ENCODE measurements at regions not wholly inside any gene's neighbourhood (a gene's known extent, or its start where the extent isn't known, plus 50 kb on each side); places are given as distances from the start of the nearest gene placed in this dataset.
"Not testable (repeated sequence)": the region's sequence is repeated elsewhere in the genome, so short reads cannot be mapped to it uniquely, and the experiment has no call there.

DNA sequence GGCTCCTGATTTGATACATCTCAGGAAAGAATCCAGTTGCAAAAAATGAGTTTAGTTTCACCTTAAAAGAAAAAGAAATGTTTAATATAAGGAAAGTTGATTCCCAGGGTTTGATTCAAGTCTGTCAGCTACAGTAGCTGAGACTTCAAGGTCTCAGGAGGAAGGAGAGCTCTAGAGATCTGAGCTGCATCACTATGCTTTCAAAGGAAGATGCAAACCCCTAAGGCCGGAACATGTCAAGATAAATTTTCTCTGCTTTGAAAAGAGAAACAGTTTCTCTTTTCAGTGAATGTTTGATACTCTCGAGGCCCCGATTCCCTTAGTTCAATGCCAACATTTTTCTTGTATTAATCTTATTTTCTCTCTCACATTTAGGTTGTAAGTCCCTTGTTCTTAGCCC lies 128.6 kb downstream of the RGPD3 start:
- intact Hi-C loops (cut with micrococcal nuclease) = no loop called here

DNA sequence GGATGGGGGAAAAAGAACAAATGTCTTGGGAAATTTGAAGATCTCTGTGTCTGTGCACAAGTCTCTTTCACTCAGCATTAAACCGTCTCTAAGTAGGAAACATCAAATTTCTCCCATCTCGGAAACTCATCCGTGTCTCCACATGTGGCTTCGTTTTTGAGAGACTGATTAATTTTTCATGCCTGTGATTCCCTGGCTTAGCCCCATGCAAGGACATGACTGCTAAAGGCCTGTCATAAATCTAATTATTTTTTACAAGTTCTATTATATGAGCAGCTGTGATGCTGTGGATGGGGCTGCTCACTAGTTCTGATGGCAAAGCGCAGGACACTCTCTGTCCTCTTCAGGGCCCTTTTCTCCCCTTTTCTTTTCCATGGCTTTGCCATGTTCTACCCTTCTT lies 129.1 kb downstream of the RGPD3 start:
- intact Hi-C loops (cut with micrococcal nuclease) = no loop called here

DNA sequence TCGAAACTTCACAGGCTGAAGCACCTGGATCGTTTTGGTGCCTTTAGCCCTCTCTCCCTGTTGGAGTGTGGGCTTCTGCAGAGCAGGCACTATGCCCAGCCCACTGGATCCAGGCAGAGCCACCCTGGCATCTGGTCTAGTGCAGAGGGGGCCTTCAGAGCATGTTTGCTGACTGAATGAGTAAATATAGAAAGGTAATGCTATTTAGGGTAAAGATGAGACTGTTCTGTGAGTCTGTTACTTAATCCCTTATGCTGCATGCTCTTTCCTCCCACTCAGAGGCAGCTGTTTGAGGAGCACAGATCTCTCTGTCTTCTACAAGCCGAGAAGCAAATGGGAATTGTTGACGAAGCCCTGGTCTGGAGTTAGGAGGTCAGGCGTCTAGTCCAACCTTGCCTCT lies 130.2 kb downstream of the RGPD3 start:
- intact Hi-C loops (cut with micrococcal nuclease) = no loop called here

DNA sequence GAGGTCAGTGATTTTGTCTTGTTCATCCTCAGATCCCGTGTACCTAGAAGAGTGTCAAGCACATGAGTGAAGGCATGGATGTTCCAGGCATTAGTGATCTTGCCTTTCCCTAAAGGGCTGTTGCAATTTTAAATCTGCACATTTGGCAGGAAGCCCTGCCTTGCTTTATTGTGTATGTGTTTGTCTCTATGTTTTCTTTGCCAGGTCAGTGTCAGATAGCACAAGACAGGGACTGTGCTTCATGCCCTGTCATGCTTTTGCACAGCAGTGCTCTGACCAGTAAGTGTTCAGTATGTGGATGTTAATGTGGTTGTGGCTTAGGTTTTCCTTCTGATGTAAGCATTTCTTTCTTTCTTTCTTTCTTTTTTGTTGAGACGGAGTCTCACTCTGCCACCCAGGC lies 131.5 kb downstream of the RGPD3 start:
- intact Hi-C loops (cut with micrococcal nuclease) = no loop called here

DNA sequence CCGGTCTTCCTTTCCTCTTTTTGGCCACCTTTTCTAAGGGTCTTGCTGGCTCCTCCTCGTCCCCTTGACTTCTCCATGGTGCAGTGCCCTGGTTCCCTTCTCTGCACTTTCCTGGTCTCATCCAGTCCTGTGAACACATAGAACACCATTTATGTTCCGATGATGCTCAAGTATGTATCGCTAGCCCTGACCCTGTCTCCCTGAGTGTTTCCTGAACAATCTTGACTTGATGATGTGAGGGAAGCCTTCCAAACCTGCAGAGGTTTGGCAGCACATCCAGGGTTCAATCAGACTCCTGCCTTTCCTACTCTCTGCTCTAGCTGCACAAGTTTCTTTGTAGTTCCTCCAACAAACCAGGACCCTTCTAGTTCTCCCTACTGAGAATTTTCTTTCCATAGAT lies 132.1 kb downstream of the RGPD3 start:
- intact Hi-C loops (cut with micrococcal nuclease) = no loop called here

DNA sequence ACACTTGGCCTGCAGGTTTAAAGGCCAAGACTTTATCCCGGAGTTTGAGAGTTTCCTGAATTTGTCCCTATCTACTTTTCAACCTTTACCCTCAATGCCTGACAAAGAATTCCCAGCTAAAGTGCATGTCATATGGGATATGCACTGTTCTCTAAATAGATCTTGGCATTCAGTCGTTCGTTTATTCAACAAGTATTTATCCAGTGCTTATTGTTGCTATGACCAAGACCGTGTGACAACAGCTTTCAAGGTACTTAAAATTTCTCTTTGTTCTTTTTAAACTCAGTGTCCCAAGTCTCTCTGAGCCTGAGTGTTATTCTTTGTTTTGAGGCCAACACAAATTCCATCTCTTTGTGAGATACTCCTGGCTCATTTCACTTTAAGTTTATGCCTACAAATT lies 133.4 kb downstream of the RGPD3 start:
- intact Hi-C loops (cut with micrococcal nuclease) = no loop called here

DNA sequence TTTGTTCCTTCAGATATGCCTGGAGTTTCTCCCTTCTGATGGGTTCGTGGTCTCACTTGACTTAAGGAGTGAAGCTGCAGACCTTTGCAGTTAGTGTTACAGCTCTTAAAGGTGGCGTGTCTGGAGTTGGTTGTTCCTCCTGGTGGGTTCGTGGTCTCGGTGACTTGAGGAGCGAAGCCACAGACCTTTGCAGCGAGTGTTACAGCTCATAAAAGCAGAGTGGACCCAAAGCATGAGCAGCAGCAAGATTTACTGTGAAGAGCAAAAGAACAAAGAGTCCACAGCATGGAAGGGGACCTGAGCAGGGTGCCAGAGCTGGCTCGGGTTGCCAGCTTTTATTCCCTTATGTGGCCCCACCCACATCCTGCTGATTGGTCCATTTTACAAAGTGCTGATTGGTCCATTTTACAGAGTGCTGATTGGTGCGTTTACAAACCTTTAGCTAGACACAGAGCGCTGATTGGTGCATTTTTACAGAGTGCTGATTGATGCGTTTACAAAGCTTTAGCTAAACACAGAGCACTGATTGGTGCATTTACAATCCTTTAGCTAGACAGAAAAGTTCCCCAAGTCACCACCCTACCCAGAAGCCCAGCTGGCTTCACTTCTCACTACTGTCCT lies 134.8 kb downstream of the RGPD3 start:
- intact Hi-C loops (cut with micrococcal nuclease) = not testable (repeated sequence)

DNA sequence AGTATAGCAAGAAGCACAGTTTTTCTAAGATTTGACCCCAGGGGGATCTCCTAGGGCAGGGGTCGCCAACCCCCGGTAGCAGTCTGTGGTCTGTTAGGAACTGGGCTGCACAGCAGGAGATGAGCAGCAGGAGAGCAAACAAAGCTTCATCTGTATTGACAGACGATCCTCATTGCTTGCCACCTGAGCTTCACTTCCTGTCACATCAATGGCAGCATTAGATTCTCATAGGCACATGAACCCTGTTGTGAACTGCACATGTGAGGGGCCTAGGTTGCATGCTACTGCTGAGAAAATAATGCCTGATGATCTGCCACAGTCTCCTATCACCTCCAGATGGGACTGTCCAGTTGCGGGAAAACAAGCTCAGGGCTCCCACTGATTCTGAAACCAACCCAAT lies 136.2 kb downstream of the RGPD3 start:
- intact Hi-C loops (cut with micrococcal nuclease) = no loop called here

DNA sequence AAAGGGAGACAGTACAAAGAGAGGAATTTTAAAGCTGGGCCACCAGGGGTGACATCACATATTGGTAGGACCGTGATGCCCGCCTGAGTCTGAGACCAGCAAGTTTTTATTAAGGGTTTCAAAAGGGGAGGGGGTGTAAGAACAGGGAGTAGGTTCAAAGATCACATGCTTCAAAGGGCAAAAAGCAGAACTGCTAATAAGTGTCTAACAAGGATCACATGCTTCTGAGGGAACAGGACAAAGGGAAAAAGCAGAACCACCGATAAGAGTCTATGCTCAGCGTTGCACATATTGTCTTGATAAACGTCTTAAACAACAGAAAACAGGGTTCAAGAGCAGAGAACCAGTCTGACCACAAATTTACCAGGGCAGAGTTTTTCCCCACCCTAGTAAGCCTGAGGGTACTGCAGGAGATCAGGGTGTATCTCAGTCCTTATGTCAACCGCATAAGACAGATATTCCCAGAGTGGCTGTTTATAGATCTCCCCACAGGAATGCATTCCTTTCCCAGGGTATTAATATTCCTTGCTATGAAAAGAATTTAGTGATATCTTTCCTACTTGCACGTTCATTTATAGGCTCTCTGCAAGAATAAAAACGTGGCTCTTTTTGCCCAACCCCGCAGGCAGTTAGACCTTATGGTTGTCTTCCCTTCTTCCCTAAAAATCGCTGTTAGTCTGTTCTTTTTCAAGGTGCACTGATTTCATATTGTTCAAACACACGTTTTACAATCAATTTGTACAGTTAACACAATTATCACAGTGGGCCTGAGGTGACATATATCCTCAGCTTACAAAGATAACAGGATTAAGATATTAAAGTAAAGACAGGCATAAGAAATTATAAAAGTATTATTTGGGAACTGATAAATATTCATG lies 136.5 kb upstream of the UXS1 start:
- intact Hi-C loops (cut with micrococcal nuclease) = not testable (repeated sequence)

DNA sequence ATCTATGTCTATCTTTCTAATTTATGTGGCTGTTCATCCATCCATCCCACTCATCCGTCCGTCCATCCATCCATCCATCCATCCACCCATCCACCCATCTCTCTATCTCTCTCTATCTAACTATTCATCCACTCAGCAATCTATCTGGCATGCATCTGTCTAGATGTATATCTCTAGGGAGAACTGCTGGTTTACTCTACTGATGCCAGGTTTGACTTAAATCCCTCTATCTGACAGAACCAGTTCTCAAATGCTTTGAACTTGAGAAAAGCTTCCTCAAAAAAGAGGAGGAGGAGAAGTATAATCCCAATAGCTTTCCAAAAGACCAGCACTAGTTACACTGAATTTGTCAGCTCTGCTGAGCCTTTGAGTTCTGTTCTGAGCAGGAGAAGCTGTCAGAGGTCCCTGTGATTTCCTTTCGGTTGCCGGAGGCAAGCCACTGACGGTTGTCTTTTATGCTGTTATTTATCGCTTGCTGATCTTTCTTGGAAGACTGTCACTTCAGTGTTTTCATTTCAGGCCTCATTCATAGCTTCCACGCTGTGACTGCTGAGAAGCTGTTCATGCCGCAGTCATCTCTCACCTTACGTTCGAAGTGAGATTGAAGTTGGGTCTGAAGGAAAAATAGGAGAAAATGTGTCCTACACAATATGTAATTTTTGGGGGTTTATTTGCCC lies 129.4 kb upstream of the UXS1 start:
- intact Hi-C loops (cut with micrococcal nuclease) = no loop called here

DNA sequence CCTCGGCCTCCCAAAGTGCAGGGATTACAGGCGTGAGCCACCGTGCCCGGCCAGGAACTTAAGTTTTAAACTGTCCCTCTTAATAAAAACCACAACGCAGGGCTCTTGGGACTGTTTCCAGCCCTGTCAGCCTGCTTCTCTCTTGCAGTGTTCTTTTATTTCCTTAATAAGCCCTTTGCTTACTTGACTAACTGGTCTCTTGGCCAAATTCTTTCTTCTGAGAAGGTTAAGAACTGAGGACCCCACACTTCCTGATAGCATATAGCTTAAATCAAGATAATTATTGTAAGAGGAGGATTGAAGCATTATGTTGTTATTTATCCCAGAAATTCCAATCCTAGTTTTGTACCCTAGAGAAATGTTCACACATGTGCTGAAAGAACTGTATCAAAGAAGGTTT lies 128.2 kb upstream of the UXS1 start:
- intact Hi-C loops (cut with micrococcal nuclease) = no loop called here

DNA sequence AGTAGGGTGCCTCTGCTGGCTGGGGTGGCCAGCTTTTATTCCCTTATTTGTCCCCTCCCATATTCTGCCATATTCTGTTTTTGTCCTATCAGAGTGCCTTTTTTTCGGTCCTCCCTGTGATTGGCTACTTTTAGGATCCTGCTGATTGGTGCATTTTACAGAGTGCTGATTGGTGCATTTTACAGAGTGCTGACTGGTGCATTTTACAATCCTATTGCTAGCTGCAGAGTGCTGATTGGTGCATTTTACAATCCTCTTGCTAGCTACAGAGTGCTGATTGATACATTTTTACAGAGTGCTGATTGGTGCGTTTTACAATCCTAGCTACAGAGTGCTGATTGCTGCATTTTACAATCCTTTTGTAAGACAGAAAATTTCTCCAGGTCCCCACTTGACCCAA lies 126.3 kb upstream of the UXS1 start:
- intact Hi-C loops (cut with micrococcal nuclease) = not testable (repeated sequence)

DNA sequence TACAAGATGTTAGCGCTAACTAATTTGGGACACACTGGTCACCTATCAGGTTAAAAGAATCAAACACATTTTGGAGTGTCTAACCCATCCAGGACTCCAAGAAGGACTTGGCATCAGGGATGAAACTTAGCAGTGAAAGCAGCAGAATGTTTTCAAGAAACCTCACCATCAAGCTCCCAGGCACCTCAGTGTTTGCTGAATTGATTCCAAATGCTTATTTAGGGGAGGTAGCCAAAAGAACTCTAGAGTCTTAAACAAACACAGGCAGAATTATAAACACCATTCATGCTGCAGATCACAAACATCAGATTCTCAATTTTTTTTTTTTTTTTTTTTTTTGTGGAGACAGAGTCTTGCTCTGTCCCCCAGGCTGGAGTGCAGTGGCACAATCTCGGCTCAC lies 122.8 kb upstream of the UXS1 start:
- intact Hi-C loops (cut with micrococcal nuclease) = no loop called here

DNA sequence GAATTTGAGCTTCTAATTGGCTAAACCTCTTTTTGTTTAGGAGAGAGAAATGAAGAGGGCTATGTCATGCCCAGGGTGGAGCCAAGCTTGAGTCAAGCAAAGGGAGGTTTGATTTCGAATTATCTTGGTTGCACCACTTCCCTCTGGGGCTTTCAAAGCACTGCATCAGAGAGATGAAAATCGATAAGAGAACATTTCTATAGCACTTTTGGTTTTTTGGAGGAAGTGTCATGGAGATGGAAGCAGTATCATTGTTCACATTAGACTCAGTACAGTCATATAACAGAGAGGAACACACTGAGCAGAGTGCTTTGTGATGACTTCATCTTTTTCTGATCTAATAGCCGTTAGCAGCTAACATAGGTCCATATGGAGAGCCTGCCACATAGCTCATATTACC lies 120.3 kb upstream of the UXS1 start:
- intact Hi-C loops (cut with micrococcal nuclease) = loop anchor here (5.0 kb wide), 1 partner anchor 212 kb away; no protein-coding TSS in a partner anchor

DNA sequence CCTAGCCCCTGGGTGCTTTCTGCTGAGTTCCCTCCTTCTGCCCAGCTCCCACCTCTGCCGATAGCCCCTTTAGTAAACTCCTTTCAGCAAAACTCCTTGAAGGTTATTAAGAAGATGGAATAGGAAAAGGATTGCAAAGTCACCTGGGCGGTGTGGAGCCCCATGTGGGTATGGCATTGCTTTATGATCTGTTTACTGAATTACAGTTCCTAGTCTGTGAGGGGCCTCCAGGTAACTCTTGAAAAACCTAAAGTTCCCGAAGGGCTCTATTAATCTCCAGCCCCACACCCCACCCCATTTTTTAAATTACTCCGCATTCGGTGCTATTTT lies 116.9 kb upstream of the UXS1 start:
- intact Hi-C loops (cut with micrococcal nuclease) = loop anchor here (5.0 kb wide), 1 partner anchor 209 kb away; no protein-coding TSS in a partner anchor

DNA sequence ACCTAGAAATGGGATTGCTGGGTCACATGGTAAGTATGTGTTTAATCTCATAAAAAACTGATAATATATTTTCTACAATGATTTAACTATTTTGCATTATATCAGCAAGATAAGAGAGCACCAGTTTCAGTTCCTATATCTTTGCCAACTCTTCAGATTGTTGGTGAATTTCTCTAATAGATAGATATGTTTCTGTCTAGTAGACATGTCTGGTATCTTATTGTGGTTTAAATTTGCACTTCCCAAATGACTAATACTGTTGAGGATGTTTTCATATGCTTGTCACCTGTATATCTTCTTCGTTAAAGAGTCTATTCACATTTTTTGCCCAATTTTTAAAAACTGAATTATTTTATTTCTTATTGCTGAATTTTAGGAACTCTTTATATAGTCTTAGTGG lies 113.8 kb upstream of the UXS1 start:
- intact Hi-C loops (cut with micrococcal nuclease) = no loop called here

DNA sequence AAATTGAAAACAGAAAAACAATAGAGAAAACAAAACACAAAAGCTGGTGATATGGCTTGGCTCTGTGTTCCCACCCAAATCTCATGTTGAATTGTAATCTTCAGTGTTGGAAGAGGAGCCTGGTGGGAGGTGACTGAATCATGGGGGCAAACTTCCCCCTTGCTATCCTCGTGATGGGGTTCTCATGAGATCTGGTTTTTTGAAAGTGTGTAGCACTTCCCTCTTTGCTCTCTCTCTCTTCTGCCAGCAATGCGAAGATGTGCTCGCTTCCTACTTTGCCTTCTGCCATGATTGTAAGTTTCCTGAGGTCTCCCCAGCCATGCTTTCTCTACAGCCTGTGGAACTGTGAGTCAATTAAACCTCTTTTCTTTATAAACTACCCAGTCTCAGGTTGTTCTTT lies 112.3 kb upstream of the UXS1 start:
- intact Hi-C loops (cut with micrococcal nuclease) = no loop called here

DNA sequence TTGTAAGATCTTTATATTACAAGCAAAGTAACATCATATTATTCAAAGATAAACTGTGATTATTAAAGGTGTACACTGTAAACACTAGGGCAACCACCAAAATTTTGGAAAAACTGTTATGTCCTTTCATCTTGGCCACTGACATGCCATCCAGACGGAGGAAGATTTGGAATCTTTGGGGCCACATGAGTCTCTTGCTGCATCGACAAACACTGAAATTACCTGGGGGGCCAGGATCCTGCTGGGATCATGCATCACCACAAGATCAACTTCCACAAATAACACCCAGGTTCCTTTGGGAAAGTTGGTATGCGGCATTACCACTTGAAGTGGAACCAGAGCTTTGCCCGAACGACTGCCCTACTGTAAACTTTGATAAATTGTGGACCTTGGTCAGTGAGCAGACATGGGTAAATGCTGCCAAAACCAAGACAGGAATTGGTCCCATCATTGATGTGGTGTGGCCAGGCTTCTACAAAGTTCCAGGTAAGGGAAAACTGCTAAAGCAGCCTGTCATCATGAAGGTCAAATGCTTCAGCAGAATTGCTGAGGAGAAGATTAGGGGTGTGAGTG lies 110.6 kb upstream of the UXS1 start:
- intact Hi-C loops (cut with micrococcal nuclease) = no loop called here

DNA sequence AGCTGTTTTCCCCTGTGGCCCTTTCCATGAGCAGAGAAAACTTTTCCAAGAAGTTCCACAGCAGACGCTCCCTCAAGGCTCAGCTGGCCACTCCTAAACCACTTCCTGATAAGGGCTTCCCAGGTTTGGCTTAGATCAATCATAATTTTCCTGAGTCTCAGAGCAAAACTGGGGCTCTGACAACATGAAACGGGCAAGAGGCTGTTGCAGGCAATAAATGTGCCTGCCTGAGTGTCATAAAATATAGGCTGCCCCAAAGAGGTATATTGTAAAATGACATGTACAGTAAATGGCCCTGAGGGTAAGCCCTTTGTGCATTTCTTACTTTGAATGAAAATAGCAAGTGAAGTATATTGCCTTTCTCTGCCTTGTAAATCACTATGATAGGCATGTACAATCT lies 105.6 kb upstream of the UXS1 start:
- intact Hi-C loops (cut with micrococcal nuclease) = no loop called here

DNA sequence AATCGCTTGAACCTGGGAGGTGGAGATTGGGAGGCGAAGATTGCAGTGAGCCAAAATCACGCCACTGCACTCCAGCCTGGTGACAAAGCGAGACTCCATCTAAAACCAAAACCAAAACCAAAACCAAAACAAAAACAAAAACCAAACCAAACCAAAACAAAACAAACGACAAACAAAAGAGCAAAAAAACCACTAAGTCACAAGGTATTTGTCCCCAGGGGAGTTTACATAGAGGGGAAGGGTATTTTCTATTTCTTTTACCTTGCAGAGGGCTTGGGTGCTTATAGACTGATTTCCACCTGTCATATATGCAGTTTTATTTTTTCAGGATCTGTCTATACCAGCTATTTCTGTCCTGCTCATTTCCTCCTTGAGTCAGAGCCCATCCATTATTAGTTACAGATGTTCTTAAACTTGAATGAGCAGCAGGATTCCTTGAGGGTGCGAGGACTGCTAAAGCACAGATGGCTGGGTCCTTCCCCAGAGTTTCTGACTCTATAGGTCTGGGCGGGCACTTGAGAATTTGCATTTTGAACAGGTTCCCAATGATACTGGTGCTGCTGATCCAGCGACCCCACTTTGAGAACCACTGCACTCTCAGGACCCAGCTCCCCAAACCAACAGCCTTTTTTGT lies 102.2 kb upstream of the UXS1 start:
- intact Hi-C loops (cut with micrococcal nuclease) = no loop called here

DNA sequence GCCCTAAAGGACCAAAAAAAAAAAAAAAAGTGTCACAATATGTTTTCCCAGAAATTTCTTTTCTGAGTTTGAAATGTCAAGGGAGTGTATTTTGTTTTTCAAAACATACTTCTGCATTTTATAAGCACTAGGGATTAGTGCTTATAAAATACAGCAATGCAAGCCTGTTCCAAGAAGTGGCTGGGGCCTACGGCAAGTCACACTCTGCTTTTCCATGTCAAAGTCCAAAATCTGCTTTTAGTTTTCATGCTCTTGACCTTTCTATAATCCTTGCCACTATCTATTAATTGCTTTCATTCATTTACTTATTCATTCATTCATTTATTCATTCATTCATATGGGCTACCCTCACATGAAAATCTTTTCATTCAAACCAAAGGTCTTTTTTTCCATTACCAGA lies 100.1 kb upstream of the UXS1 start:
- intact Hi-C loops (cut with micrococcal nuclease) = no loop called here

DNA sequence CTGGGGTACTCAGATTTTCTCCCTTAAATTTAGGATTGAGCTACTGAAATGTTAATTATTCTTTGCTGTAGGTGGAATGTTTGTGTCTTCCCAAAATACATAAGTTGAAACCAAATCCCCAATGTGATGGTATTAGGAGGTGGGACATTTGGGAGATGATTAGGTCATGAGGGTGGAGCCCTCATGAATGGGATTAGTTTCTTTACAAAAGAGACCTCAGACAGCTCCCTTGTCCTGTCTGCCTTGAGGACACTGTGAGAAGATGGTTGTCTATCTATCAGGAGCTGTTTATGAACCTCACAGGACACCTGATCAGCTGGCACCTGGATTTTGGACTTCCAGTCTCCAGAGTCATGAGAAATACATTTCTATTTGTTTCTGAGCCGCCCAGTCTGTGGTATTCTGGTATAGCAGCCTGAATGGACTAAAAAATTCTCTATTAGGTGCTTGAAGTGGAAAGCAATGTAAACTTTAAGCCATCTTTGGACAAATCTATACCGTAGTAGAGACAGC lies 99.2 kb upstream of the UXS1 start:
- intact Hi-C loops (cut with micrococcal nuclease) = no loop called here
